VCaP (cell line): ENCODE measurements at regions not wholly inside any gene's neighbourhood (a gene's known extent, or its start where the extent isn't known, plus 50 kb on each side); places are given as distances from the start of the nearest gene placed in this dataset.

Experiments used
- H3K27ac ChIP-seq: fragments of 450-650 bp; 2 replicates; pipeline ENCODE4 v1.5.1; 2017
- CTCF ChIP-seq: fragments of 450-650 bp; conservative IDR thresholded peaks from 2 replicates; pipeline ENCODE4 v1.5.1; 2017; ENCODE audit warnings: mild to moderate bottlenecking, moderate library complexity

GRCh38 chr4:77432717-77433417, 172.8 kb upstream of the CXCL13 start:
- TF ChIP-seq CTCF, result peak; percentile 53
- no peak overlapping the region for H3K27ac ChIP-seq

GRCh38 chr4:77433418-77433733, 172.2 kb upstream of the CXCL13 start:
- no peak overlapping the region for H3K27ac ChIP-seq
- TF ChIP-seq CTCF, result peak; percentile 83

GRCh38 chr4:77434299-77435092, 171.1 kb upstream of the CXCL13 start:
- H3K27ac ChIP-seq, result no peak overlapping the region
- TF ChIP-seq CTCF, result no peak

GRCh38 chr4:77437079-77437478, 168.5 kb upstream of the CXCL13 start:
- H3K27ac ChIP-seq, result no peak overlapping the region
- no peak for TF ChIP-seq CTCF

- TF ChIP-seq CTCF, result no peak
- no peak overlapping the region for H3K27ac ChIP-seq
Measured at GRCh38 chr4:77438549-77438948, 167.1 kb upstream of the CXCL13 start.

- no peak for TF ChIP-seq CTCF
- no peak overlapping the region for H3K27ac ChIP-seq
Measured at GRCh38 chr4:77443941-77444340, 161.7 kb upstream of the CXCL13 start.

- no peak overlapping the region for H3K27ac ChIP-seq
- TF ChIP-seq CTCF, result no peak
Measured at GRCh38 chr4:77445823-77446222, 159.8 kb upstream of the CXCL13 start.
